Retinal pigment epithelial cell (primary cell): ENCODE measurements at regions not wholly inside any gene's neighbourhood (a gene's known extent, or its start where the extent isn't known, plus 50 kb on each side); places are given as distances from the start of the nearest gene placed in this dataset.
"Not testable (repeated sequence)": the region's sequence is repeated elsewhere in the genome, so short reads cannot be mapped to it uniquely, and the experiment has no call there.

Source experiments
- DNase-seq: peaks from one replicate; pipeline ENCODE4 v3.0.0-alpha.2; 2010; ENCODE audit warnings: low read depth
- H3K4me3 ChIP-seq: 2 replicates; pipeline ENCODE4 v1.5.1; 2011; ENCODE audit warnings: mild to moderate bottlenecking, low read length, control low read depth, moderate library complexity
- TF ChIP-seq, protein P1 (sequence below): conservative IDR thresholded peaks from 2 replicates; pipeline ENCODE4 v1.5.1; 2011; ENCODE audit warnings: low read depth, low read length, control low read depth, inconsistent platforms

DNA sequence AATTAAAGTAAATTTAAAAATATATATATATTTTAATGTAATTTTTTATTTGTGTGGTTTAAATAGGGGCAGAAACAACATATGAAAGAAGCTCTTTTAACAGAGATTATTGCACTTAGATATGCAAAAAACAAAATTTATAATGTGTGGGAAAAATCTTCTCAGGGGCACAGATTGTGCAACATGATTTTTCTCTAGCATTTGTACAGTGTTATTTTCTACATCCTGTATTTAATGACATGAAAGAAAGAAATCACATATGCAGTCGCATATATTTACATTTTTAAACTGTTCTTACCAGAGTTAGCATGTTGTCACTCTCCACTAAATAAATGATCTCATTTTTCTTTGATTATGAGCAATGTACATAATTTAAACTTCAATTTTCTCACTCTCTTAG lies 265.3 kb upstream of the CTNND2 start:
- DNase-seq: no peak
- TF ChIP-seq, protein P1, sequence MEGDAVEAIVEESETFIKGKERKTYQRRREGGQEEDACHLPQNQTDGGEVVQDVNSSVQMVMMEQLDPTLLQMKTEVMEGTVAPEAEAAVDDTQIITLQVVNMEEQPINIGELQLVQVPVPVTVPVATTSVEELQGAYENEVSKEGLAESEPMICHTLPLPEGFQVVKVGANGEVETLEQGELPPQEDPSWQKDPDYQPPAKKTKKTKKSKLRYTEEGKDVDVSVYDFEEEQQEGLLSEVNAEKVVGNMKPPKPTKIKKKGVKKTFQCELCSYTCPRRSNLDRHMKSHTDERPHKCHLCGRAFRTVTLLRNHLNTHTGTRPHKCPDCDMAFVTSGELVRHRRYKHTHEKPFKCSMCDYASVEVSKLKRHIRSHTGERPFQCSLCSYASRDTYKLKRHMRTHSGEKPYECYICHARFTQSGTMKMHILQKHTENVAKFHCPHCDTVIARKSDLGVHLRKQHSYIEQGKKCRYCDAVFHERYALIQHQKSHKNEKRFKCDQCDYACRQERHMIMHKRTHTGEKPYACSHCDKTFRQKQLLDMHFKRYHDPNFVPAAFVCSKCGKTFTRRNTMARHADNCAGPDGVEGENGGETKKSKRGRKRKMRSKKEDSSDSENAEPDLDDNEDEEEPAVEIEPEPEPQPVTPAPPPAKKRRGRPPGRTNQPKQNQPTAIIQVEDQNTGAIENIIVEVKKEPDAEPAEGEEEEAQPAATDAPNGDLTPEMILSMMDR: no peak
- H3K4me3 ChIP-seq: no peak overlapping the region

DNA sequence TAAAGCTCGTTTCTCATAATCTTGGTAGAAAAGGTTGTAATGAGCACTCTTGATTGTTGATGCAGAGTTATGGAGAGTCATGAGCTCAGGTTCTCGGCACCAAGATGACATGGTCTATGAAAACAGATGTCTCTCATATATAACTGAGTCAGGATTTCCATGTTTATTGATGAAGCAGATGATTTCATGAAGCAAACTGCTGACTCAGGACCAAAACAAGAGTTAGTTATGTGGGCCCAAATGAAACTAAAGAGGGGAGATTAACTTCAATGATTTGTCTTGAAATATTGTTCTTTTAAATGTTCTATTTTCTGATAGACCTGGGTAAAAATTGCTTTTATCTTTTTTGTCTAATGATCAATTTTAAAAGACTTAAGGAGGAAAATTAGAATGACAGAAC lies 258.6 kb upstream of the CTNND2 start:
- no peak for DNase-seq
- TF ChIP-seq, protein P1: no peak
- H3K4me3 ChIP-seq: no peak overlapping the region

DNA sequence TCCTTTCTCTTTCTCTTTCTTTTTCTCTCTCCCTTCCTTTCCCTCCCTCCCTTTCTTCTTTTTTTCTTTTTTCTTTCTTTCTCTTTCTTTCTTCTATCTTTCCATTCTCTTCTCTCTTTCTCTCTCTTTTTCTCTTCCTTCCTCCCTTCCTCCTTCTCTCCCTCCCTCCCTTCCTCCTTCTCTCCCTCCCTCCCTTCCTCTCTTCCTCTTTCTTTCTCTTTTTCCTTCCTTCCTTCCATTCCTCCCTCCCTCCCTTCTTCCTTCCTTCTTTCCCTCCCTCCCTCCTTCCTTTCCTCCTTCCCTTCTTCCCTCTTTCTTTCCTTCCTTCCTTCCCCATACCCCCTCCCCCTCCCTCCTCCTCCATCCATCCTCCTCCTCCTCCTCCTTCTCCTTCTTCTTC lies 243.3 kb upstream of the CTNND2 start:
- no peak for DNase-seq
- no peak overlapping the region for H3K4me3 ChIP-seq
- TF ChIP-seq, protein P1: no peak

DNA sequence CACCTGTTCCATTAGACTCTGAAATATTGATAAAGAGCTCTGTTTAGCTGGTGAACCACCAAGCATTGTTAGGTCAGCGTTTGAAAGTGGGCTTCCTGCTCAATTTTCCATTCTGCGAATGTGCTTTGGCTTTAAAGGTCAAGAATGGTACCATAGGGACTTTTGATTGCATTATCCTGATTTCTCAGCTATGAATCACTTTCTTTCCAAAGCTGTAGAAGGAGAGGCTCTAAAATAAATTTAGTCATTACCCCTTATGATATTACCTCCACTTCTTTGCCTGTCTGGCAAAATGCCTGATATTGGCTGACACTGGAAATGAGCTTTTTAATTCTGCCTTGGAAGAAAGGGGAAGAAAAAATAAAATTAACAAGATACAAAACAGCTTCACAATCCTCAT lies 237.2 kb upstream of the CTNND2 start:
- peak; percentile 2 for DNase-seq
- H3K4me3 ChIP-seq: no peak overlapping the region
- TF ChIP-seq, protein P1: no peak

DNA sequence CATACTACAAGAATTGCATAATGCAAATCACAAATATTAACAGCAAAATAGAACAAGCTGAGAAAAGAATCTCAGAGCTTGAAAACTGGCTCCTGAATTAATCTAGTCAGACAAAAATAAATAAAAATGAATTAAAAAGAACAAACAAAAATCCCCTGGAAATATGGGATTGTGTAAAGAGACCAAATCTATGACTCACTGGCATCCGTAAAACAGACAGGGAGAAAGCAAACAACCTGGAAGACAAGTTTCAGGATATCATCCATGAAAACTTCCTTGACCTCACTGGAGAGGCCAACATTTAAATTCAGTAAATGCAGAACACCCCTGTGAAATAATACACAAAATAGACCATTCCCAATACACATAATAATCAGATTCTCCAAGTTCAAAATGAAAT lies 229.3 kb upstream of the CTNND2 start:
- no peak overlapping the region for H3K4me3 ChIP-seq
- DNase-seq: no peak
- TF ChIP-seq, protein P1: no peak

DNA sequence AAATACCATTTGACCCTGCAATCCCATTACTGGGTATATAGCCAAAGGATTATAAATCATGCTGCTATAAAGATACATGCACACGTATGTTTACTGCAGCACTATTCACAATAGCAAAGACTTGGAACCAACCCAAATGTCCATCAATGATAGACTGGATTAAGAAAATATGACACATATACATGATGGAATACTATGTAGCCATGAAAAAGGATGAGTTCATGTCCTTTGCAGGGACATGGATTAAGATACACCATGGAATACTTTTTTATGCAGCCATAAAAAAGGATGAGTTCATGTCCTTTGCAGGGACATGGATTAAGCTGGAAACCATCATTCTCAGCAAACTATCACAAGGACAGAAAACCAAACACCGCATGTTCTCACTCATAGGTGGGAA lies 226.8 kb upstream of the CTNND2 start:
- not testable (repeated sequence) for H3K4me3 ChIP-seq, DNase-seq

DNA sequence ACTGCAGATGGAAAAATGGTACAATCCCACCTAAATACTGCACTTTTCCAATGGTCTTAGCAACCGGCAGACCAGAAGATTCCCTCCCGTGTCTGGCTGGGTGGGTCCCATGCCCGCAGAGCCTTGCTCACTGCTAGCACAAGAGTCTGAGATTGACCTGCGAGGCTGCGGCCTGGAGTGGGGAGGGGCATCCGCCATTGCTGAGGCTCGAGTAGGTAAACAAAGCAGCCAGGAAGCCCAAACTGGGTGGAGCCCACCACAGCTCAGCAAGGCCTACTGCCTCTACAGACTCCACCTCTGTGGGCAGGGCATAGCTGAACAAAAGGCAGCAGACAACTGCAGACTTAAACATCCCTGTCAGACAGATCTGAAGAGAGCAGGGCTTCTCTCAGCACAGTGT lies 221.6 kb upstream of the CTNND2 start:
- H3K4me3 ChIP-seq: no peak overlapping the region
- TF ChIP-seq, protein P1: no peak
- DNase-seq: no peak

DNA sequence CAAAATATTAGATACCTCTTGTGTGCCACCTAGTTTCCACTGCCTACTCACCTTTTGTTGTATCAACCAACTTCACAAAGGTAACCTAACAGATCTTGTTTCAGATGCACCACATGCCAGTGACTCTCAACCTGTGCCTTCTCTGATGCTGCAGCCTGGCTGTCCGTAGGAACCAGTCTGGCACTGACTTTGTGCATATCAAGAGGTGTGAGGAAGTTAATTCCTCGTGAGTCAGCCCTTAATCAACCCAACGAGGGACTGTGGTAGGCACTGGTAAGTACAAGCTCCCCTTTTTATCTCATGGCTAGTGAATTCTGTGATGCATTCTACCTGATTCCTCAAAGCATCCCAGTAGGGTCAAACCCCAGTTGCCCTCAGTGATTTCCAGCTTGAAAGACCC lies 215.4 kb upstream of the CTNND2 start:
- DNase-seq: no peak
- TF ChIP-seq, protein P1: no peak

More for the DNA sequence above, 215.4 kb upstream of the CTNND2 start:
- H3K4me3 ChIP-seq: no peak overlapping the region
